ENCODE measurements at regions not wholly inside any gene's neighbourhood (a gene's known extent, or its start where the extent isn't known, plus 50 kb on each side); places are given as distances from the start of the nearest gene placed in this dataset.

GRCh38 chr12:69074556-69075349 is 141.8 kb upstream of the CPM start:
- no peaks in the 10 kb centered on the region for H3K4me1 ChIP-seq (ENCODE audit: insufficient read depth, low read length)
- no peak overlapping the region for H3K9ac ChIP-seq (ENCODE audit: low read depth, low read length)
- no peak overlapping the region for H3K27ac ChIP-seq (ENCODE audit: low read depth, low read length)
- no peak overlapping the region for H3K4me3 ChIP-seq (ENCODE audit: low read length)
- 94% methylated on average over 5 of the region's 5 CpGs for WGBS
- H3K27me3 ChIP-seq (ENCODE audit: insufficient read depth, low read length), result no peaks in the 10 kb centered on the region
- H3K9me3 ChIP-seq (ENCODE audit: insufficient read depth, low read depth, low read length), result no peaks in the 10 kb centered on the region
- no peaks in the 10 kb centered on the region for H3K36me3 ChIP-seq (ENCODE audit: insufficient read depth, low read length)

GRCh38 chr12:69083689-69084088 is 150.7 kb upstream of the CPM start:
- Histone ChIP-seq H3K9me3 (ENCODE audit: insufficient read depth, low read depth, low read length) (no peaks in the 10 kb centered on the region), H3K36me3 (ENCODE audit: insufficient read depth, low read length) (no peaks in the 10 kb centered on the region), H3K27me3 (ENCODE audit: insufficient read depth, low read length) (no peaks in the 10 kb centered on the region), H3K4me1 (ENCODE audit: insufficient read depth, low read length) (no peaks in the 10 kb centered on the region), H3K9ac (ENCODE audit: low read depth, low read length) (no peak overlapping the region), H3K27ac (ENCODE audit: low read depth, low read length) (no peak overlapping the region), H3K4me3 (ENCODE audit: low read length) (no peak overlapping the region)
- WGBS, result 77% methylated on average over 5 of the region's 5 CpGs

GRCh38 chr12:69084816-69085378 is 151.9 kb upstream of the CPM start:
- H3K27ac ChIP-seq (ENCODE audit: low read depth, low read length), result no peak overlapping the region
- no peak overlapping the region for H3K9ac ChIP-seq (ENCODE audit: low read depth, low read length)
- H3K4me3 ChIP-seq (ENCODE audit: low read length), result no peak overlapping the region
- no peaks in the 10 kb centered on the region for H3K9me3 ChIP-seq (ENCODE audit: insufficient read depth, low read depth, low read length)
- H3K36me3 ChIP-seq (ENCODE audit: insufficient read depth, low read length), result no peaks in the 10 kb centered on the region
- H3K27me3 ChIP-seq (ENCODE audit: insufficient read depth, low read length), result no peaks in the 10 kb centered on the region
- H3K4me1 ChIP-seq (ENCODE audit: insufficient read depth, low read length), result no peaks in the 10 kb centered on the region

GRCh38 chr12:69085852-69086251 is 152.9 kb upstream of the CPM start:
- H3K4me1 ChIP-seq (ENCODE audit: insufficient read depth, low read length), result peaks cover 6% of the 10 kb centered on the region; the same call in 1 of the 2 replicates
- no peaks in the 10 kb centered on the region for H3K27me3 ChIP-seq (ENCODE audit: insufficient read depth, low read length)
- H3K27ac ChIP-seq (ENCODE audit: low read depth, low read length), result no peak overlapping the region
- no peaks in the 10 kb centered on the region for H3K36me3 ChIP-seq (ENCODE audit: insufficient read depth, low read length)
- no peak overlapping the region for H3K9ac ChIP-seq (ENCODE audit: low read depth, low read length)
- H3K4me3 ChIP-seq (ENCODE audit: low read length), result no peak overlapping the region
- no peaks in the 10 kb centered on the region for H3K9me3 ChIP-seq (ENCODE audit: insufficient read depth, low read depth, low read length)
- 94% methylated on average over 2 of the region's 2 CpGs for WGBS

- no peak overlapping the region for H3K4me3 ChIP-seq (ENCODE audit: low read length)
- no peaks in the 10 kb centered on the region for H3K27me3 ChIP-seq (ENCODE audit: insufficient read depth, low read length)
- no peaks in the 10 kb centered on the region for H3K9me3 ChIP-seq (ENCODE audit: insufficient read depth, low read depth, low read length)
- no peak overlapping the region for H3K9ac ChIP-seq (ENCODE audit: low read depth, low read length)
- no peaks in the 10 kb centered on the region for H3K36me3 ChIP-seq (ENCODE audit: insufficient read depth, low read length)
- H3K4me1 ChIP-seq (ENCODE audit: insufficient read depth, low read length), result peaks cover 26% of the 10 kb centered on the region
- 95% methylated on average over 8 of the region's 8 CpGs for WGBS
- H3K27ac ChIP-seq (ENCODE audit: low read depth, low read length), result no peak overlapping the region
These were observed 151.4 kb upstream of the CPSF6 start for GRCh38 chr12:69087986-69088385.

- H3K4me3 ChIP-seq (ENCODE audit: low read length), result no peak overlapping the region
- no peaks in the 10 kb centered on the region for H3K36me3 ChIP-seq (ENCODE audit: insufficient read depth, low read length)
- no peaks in the 10 kb centered on the region for H3K27me3 ChIP-seq (ENCODE audit: insufficient read depth, low read length)
- WGBS, result 36% methylated on average over 1 of the region's 1 CpG
- H3K9ac ChIP-seq (ENCODE audit: low read depth, low read length), result no peak overlapping the region
- no peak overlapping the region for H3K27ac ChIP-seq (ENCODE audit: low read depth, low read length)
- peaks cover 28% of the 10 kb centered on the region for H3K4me1 ChIP-seq (ENCODE audit: insufficient read depth, low read length)
- no peaks in the 10 kb centered on the region for H3K9me3 ChIP-seq (ENCODE audit: insufficient read depth, low read depth, low read length)
These were observed 148.6 kb upstream of the CPSF6 start for GRCh38 chr12:69090722-69091121.

GRCh38 chr12:69091442-69092017 is 147.8 kb upstream of the CPSF6 start:
- H3K9me3 ChIP-seq (ENCODE audit: insufficient read depth, low read depth, low read length), result no peaks in the 10 kb centered on the region
- no peak overlapping the region for H3K9ac ChIP-seq (ENCODE audit: low read depth, low read length)
- H3K27ac ChIP-seq (ENCODE audit: low read depth, low read length), result no peak overlapping the region
- H3K4me1 ChIP-seq (ENCODE audit: insufficient read depth, low read length), result peaks cover 36% of the 10 kb centered on the region
- H3K27me3 ChIP-seq (ENCODE audit: insufficient read depth, low read length), result no peaks in the 10 kb centered on the region
- WGBS, result 63% methylated on average over 6 of the region's 6 CpGs
- H3K36me3 ChIP-seq (ENCODE audit: insufficient read depth, low read length), result no peaks in the 10 kb centered on the region
- no peak overlapping the region for H3K4me3 ChIP-seq (ENCODE audit: low read length)

GRCh38 chr12:69092137-69092536 is 147.2 kb upstream of the CPSF6 start:
- WGBS, result 91% methylated on average over 4 of the region's 4 CpGs
- Histone ChIP-seq H3K9me3 (ENCODE audit: insufficient read depth, low read depth, low read length) (no peaks in the 10 kb centered on the region), H3K27ac (ENCODE audit: low read depth, low read length) (no peak overlapping the region), H3K9ac (ENCODE audit: low read depth, low read length) (no peak overlapping the region), H3K27me3 (ENCODE audit: insufficient read depth, low read length) (no peaks in the 10 kb centered on the region), H3K36me3 (ENCODE audit: insufficient read depth, low read length) (no peaks in the 10 kb centered on the region), H3K4me3 (ENCODE audit: low read length) (no peak overlapping the region), H3K4me1 (ENCODE audit: insufficient read depth, low read length) (peaks cover 42% of the 10 kb centered on the region)

GRCh38 chr12:69094606-69095216 is 144.7 kb upstream of the CPSF6 start:
- Histone ChIP-seq H3K36me3 (ENCODE audit: insufficient read depth, low read length) (no peaks in the 10 kb centered on the region), H3K4me3 (ENCODE audit: low read length) (no peak overlapping the region), H3K27me3 (ENCODE audit: insufficient read depth, low read length) (no peaks in the 10 kb centered on the region), H3K4me1 (ENCODE audit: insufficient read depth, low read length) (peaks cover 61% of the 10 kb centered on the region), H3K27ac (ENCODE audit: low read depth, low read length) (no peak overlapping the region), H3K9me3 (ENCODE audit: insufficient read depth, low read depth, low read length) (no peaks in the 10 kb centered on the region), H3K9ac (ENCODE audit: low read depth, low read length) (no peak overlapping the region)
- WGBS, result 69% methylated on average over 4 of the region's 4 CpGs

GRCh38 chr12:69095765-69096477 is 143.4 kb upstream of the CPSF6 start:
- H3K27me3 ChIP-seq (ENCODE audit: insufficient read depth, low read length), result no peaks in the 10 kb centered on the region
- H3K9ac ChIP-seq (ENCODE audit: low read depth, low read length), result no peak overlapping the region
- no peaks in the 10 kb centered on the region for H3K36me3 ChIP-seq (ENCODE audit: insufficient read depth, low read length)
- no peaks in the 10 kb centered on the region for H3K9me3 ChIP-seq (ENCODE audit: insufficient read depth, low read depth, low read length)
- peaks cover 57% of the 10 kb centered on the region for H3K4me1 ChIP-seq (ENCODE audit: insufficient read depth, low read length)
- 92% methylated on average over 9 of the region's 9 CpGs for WGBS
- no peak overlapping the region; the same call in 1 of the 2 replicates for H3K27ac ChIP-seq (ENCODE audit: low read depth, low read length)
- no peak overlapping the region for H3K4me3 ChIP-seq (ENCODE audit: low read length)

Data from HUES64 (cell line).